ENCODE measurements at regions not wholly inside any gene's neighbourhood (a gene's known extent, or its start where the extent isn't known, plus 50 kb on each side); places are given as distances from the start of the nearest gene placed in this dataset.

- H3K4me1 ChIP-seq (ENCODE audit: control insufficient read depth in 4 of 4, insufficient read depth in 4 of 4, low read length in 3 of 4): no peaks in the 10 kb centered on the region
- no peaks in the 10 kb centered on the region for H3K27me3 ChIP-seq (ENCODE audit: control insufficient read depth in 4 of 4, insufficient read depth in 4 of 4, low read length in 3 of 4)
- 82% methylated on average over 5 of the region's 5 CpGs for WGBS
Observed at GRCh38 chr2:64779117-64779690, 125.5 kb upstream of the SERTAD2 start.

GRCh38 chr2:64780041-64780440 is 126.3 kb upstream of the SERTAD2 start:
- Histone ChIP-seq H3K4me1 (ENCODE audit: control insufficient read depth in 4 of 4, insufficient read depth in 4 of 4, low read length in 3 of 4) (no peaks in the 10 kb centered on the region), H3K27me3 (ENCODE audit: control insufficient read depth in 4 of 4, insufficient read depth in 4 of 4, low read length in 3 of 4) (no peaks in the 10 kb centered on the region), H3K9me3 (ENCODE audit: control insufficient read depth in 4 of 4, low read length in 3 of 4) (no peaks in the 10 kb centered on the region), H3K27ac (ENCODE audit: low read depth in 1 of 2, low read length in 2 of 2) (no peak overlapping the region), H3K9ac (ENCODE audit: low read depth in 1 of 2, low read length in 2 of 2) (no peak overlapping the region), H3K4me3 (ENCODE audit: low read depth in 1 of 3, low read length in 3 of 3) (no peak overlapping the region), H3K36me3 (ENCODE audit: control insufficient read depth in 4 of 4, insufficient read depth in 3 of 4, low read depth in 1 of 4, low read length in 3 of 4) (no peaks in the 10 kb centered on the region)
- WGBS: 86% methylated on average over 6 of the region's 6 CpGs
- DNase-seq (ENCODE audit: low spot score): no peak
- TF ChIP-seq NR2F2 (IDR thresholded peaks at IDR 0.05): no peak

More at GRCh38 chr2:64779117-64779690, 125.5 kb upstream of the SERTAD2 start:
- no peak for DNase-seq (ENCODE audit: low spot score)
- Histone ChIP-seq H3K9ac (ENCODE audit: low read depth in 1 of 2, low read length in 2 of 2) (no peak overlapping the region), H3K9me3 (ENCODE audit: control insufficient read depth in 4 of 4, low read length in 3 of 4) (no peaks in the 10 kb centered on the region), H3K4me3 (ENCODE audit: low read depth in 1 of 3, low read length in 3 of 3) (no peak overlapping the region), H3K36me3 (ENCODE audit: control insufficient read depth in 4 of 4, insufficient read depth in 3 of 4, low read depth in 1 of 4, low read length in 3 of 4) (no peaks in the 10 kb centered on the region), H3K27ac (ENCODE audit: low read depth in 1 of 2, low read length in 2 of 2) (no peak overlapping the region)
- TF ChIP-seq RXRA (IDR thresholded peaks at IDR 0.05): no peak

GRCh38 chr2:64781711-64782390 is 128.1 kb upstream of the SERTAD2 start:
- no peak for DNase-seq (ENCODE audit: low spot score)
- TF ChIP-seq HNF4A (conservative IDR thresholded peaks at IDR 0.05) (no peak), RAD21 (IDR thresholded peaks at IDR 0.05) (no peak), NR2F2 (IDR thresholded peaks at IDR 0.05) (no peak), SP1 (IDR thresholded peaks at IDR 0.05) (no peak), REST (IDR thresholded peaks at IDR 0.05) (no peak), JUND (IDR thresholded peaks at IDR 0.05) (no peak), YY1 (IDR thresholded peaks at IDR 0.05) (no peak), MAX (IDR thresholded peaks at IDR 0.05) (no peak), FOXA2 (IDR thresholded peaks at IDR 0.05) (no peak), CTCF (IDR thresholded peaks at IDR 0.05; ENCODE audit: low read depth, low read length, missing input control) (no peak), FOXA1 (IDR thresholded peaks at IDR 0.05) (no peak), HNF4G (IDR thresholded peaks at IDR 0.05) (no peak), RXRA (IDR thresholded peaks at IDR 0.05) (no peak), GABPA (IDR thresholded peaks at IDR 0.05 in 1 of 2, conservative IDR thresholded peaks at IDR 0.05 in 1 of 2) (no peak), TAF1 (conservative IDR thresholded peaks at IDR 0.05) (no peak), EGR1 (IDR thresholded peaks at IDR 0.05; ENCODE audit: low read depth in 2 of 2) (no peak), ATF3 (IDR thresholded peaks at IDR 0.05) (no peak), ZBTB33 (IDR thresholded peaks at IDR 0.05) (no peak)
- Histone ChIP-seq H3K27me3 (ENCODE audit: control insufficient read depth in 4 of 4, insufficient read depth in 4 of 4, low read length in 3 of 4) (no peaks in the 10 kb centered on the region), H3K36me3 (ENCODE audit: control insufficient read depth in 4 of 4, insufficient read depth in 3 of 4, low read depth in 1 of 4, low read length in 3 of 4) (no peaks in the 10 kb centered on the region), H3K4me3 (ENCODE audit: low read depth in 1 of 3, low read length in 3 of 3) (no peak overlapping the region), H3K4me1 (ENCODE audit: control insufficient read depth in 4 of 4, insufficient read depth in 4 of 4, low read length in 3 of 4) (no peaks in the 10 kb centered on the region), H3K9ac (ENCODE audit: low read depth in 1 of 2, low read length in 2 of 2) (no peak overlapping the region), H3K27ac (ENCODE audit: low read depth in 1 of 2, low read length in 2 of 2) (no peak overlapping the region), H3K9me3 (ENCODE audit: control insufficient read depth in 4 of 4, low read length in 3 of 4) (no peaks in the 10 kb centered on the region)
- WGBS: 96% methylated on average over 2 of the region's 2 CpGs

All from liver (tissue), 8 donors.